Endothelial cell (in vitro differentiated cells): ENCODE measurements at regions not wholly inside any gene's neighbourhood (a gene's known extent, or its start where the extent isn't known, plus 50 kb on each side); places are given as distances from the start of the nearest gene placed in this dataset.

ENCODE experiments used
- DNase-seq: peaks from one replicate; pipeline ENCODE4 v3.0.0; 2021; ENCODE audit warnings: low spot score
- H3K27ac Mint-ChIP-seq: one replicate; pipeline ENCODE4 v1.8.0; 2021; ENCODE audit warnings: mixed read lengths, inconsistent platforms; ENCODE audit not compliant: unreplicated experiment
- H3K27me3 Mint-ChIP-seq: one replicate; pipeline ENCODE4 v1.8.0; 2021; ENCODE audit warnings: mild to moderate bottlenecking, moderate library complexity, mixed read lengths, inconsistent platforms; ENCODE audit not compliant: unreplicated experiment
- H3K36me3 Mint-ChIP-seq: one replicate; pipeline ENCODE4 v1.8.0; 2021; ENCODE audit warnings: mild to moderate bottlenecking, low read depth, mixed read lengths, inconsistent platforms; ENCODE audit not compliant: unreplicated experiment
- H3K4me1 Mint-ChIP-seq: one replicate; pipeline ENCODE4 v1.8.0; 2021; ENCODE audit warnings: mild to moderate bottlenecking, mixed read lengths, inconsistent platforms; ENCODE audit not compliant: unreplicated experiment
- H3K4me3 Mint-ChIP-seq: one replicate; pipeline ENCODE4 v1.8.0; 2021; ENCODE audit warnings: mild to moderate bottlenecking, mixed read lengths, inconsistent platforms; ENCODE audit not compliant: unreplicated experiment
- H3K9me3 Mint-ChIP-seq: one replicate; pipeline ENCODE4 v1.8.0; 2021; ENCODE audit warnings: mixed read lengths, inconsistent platforms; ENCODE audit not compliant: unreplicated experiment
- CTCF ChIP-seq: fragments of 200-600 bp; sonication (generic); IDR thresholded peaks from one replicate; pipeline ENCODE4 v1.5.0; 2021; ENCODE audit warnings: antibody characterized with exemption; ENCODE audit not compliant: unreplicated experiment

GRCh38 chrY:8352201-8352600 lies 985.1 kb upstream of the TSPY4 start:
- H3K9me3 Mint-ChIP-seq: no peaks in the 10 kb centered on the region

GRCh38 chrY:8358161-8358560 lies 979.1 kb upstream of the TSPY4 start:
- H3K9me3 Mint-ChIP-seq: no peaks in the 10 kb centered on the region
- H3K27ac Mint-ChIP-seq: no peak overlapping the region
- TF ChIP-seq CTCF: no peak
- H3K27me3 Mint-ChIP-seq: peaks cover 2% of the 10 kb centered on the region
- H3K4me3 Mint-ChIP-seq: no peak overlapping the region
- no peaks in the 10 kb centered on the region for H3K36me3 Mint-ChIP-seq
- no peaks in the 10 kb centered on the region for H3K4me1 Mint-ChIP-seq
- DNase-seq: no peak

More at GRCh38 chrY:8352201-8352600, 985.1 kb upstream of the TSPY4 start:
- Mint-ChIP-seq H3K36me3 (no peaks in the 10 kb centered on the region), H3K27ac (no peak overlapping the region), H3K27me3 (peaks cover 2% of the 10 kb centered on the region), H3K4me1 (no peaks in the 10 kb centered on the region), H3K4me3 (no peak overlapping the region)
- no peak for TF ChIP-seq CTCF
- DNase-seq: no peak

GRCh38 chrY:8361715-8362114 lies 975.5 kb upstream of the TSPY4 start:
- Mint-ChIP-seq H3K4me1 (no peaks in the 10 kb centered on the region), H3K36me3 (no peaks in the 10 kb centered on the region), H3K27ac (no peak overlapping the region), H3K27me3 (no peaks in the 10 kb centered on the region), H3K4me3 (no peak overlapping the region), H3K9me3 (no peaks in the 10 kb centered on the region)
- TF ChIP-seq CTCF: no peak
- DNase-seq: no peak

- Mint-ChIP-seq H3K4me3 (no peak overlapping the region), H3K27ac (no peak overlapping the region), H3K4me1 (no peaks in the 10 kb centered on the region), H3K9me3 (no peaks in the 10 kb centered on the region), H3K36me3 (no peaks in the 10 kb centered on the region), H3K27me3 (no peaks in the 10 kb centered on the region)
- no peak for DNase-seq
- TF ChIP-seq CTCF: no peak
These were observed 959.8 kb upstream of the TSPY4 start for GRCh38 chrY:8377491-8377890.

- no peak for TF ChIP-seq CTCF
- no peaks in the 10 kb centered on the region for H3K4me1 Mint-ChIP-seq
- H3K27ac Mint-ChIP-seq: no peak overlapping the region
These were observed 957.5 kb upstream of the TSPY4 start for GRCh38 chrY:8379800-8380199.

More at GRCh38 chrY:8379800-8380199, 957.5 kb upstream of the TSPY4 start:
- Mint-ChIP-seq H3K4me3 (no peak overlapping the region), H3K27me3 (no peaks in the 10 kb centered on the region), H3K36me3 (no peaks in the 10 kb centered on the region), H3K9me3 (no peaks in the 10 kb centered on the region)
- DNase-seq: no peak
